ENCODE measurements at regions not wholly inside any gene's neighbourhood (a gene's known extent, or its start where the extent isn't known, plus 50 kb on each side); places are given as distances from the start of the nearest gene placed in this dataset.

DNA sequence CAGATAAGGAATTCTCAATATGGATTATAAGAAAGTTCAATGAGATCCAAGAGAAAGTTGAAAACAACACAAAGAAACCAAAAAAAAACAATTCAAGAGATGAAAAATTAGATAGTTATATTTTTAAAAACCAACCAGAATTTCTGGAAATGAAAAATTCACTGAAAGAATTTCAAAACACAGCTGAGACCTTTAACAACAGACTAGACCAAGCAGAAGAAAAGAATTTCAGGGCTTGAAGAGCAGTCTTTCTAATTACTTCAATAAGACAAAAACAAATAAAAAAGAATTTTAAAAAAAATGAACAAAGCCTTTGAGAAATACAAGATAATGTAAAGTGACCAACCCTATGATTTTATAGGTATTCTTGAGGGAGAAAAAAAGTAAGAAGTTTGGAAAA, 155.4 kb downstream of the ZMAT3 start:
- Histone ChIP-seq H3K27me3 (no peaks in the 10 kb centered on the region), H3K4me1 (ENCODE audit: control insufficient read depth in 1 of 2, insufficient read depth in 1 of 2, low read depth in 1 of 2, low read length in 1 of 2) (no peaks in the 10 kb centered on the region), H3K36me3 (no peaks in the 10 kb centered on the region), H3K9me3 (no peaks in the 10 kb centered on the region), H3K27ac (no peak overlapping the region), H3K4me3 (ENCODE audit: low read depth in 1 of 2, low read length in 1 of 2) (no peak overlapping the region)
- TF ChIP-seq, protein P1, sequence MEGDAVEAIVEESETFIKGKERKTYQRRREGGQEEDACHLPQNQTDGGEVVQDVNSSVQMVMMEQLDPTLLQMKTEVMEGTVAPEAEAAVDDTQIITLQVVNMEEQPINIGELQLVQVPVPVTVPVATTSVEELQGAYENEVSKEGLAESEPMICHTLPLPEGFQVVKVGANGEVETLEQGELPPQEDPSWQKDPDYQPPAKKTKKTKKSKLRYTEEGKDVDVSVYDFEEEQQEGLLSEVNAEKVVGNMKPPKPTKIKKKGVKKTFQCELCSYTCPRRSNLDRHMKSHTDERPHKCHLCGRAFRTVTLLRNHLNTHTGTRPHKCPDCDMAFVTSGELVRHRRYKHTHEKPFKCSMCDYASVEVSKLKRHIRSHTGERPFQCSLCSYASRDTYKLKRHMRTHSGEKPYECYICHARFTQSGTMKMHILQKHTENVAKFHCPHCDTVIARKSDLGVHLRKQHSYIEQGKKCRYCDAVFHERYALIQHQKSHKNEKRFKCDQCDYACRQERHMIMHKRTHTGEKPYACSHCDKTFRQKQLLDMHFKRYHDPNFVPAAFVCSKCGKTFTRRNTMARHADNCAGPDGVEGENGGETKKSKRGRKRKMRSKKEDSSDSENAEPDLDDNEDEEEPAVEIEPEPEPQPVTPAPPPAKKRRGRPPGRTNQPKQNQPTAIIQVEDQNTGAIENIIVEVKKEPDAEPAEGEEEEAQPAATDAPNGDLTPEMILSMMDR (IDR thresholded peaks at IDR 0.05), result no peak

DNA sequence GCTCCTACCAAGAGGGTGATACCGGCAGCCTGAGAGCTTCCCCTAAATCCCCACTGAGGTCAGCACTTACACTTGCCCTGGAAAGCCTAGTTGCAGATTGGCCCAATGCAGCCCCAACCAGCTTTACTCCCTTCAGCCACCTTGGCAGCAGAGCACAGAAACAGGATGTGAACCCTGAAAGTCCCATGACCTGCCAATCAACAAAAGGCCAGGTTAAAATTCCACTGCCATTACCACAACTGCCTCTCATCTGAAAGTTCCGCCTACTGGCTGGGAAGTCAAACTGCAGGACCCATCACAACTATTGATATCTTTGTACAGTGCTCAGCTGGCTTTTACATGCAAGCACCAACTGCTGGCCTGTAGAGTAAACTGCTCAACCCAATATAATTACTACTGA, 156.2 kb downstream of the ZMAT3 start:
- no peaks in the 10 kb centered on the region for H3K4me1 ChIP-seq (ENCODE audit: control insufficient read depth in 1 of 2, insufficient read depth in 1 of 2, low read depth in 1 of 2, low read length in 1 of 2)
- TF ChIP-seq, protein P1 (IDR thresholded peaks at IDR 0.05), result no peak
- no peak overlapping the region for H3K27ac ChIP-seq
- H3K9me3 ChIP-seq, result no peaks in the 10 kb centered on the region
- H3K27me3 ChIP-seq, result no peaks in the 10 kb centered on the region
- no peaks in the 10 kb centered on the region for H3K36me3 ChIP-seq
- no peak overlapping the region for H3K4me3 ChIP-seq (ENCODE audit: low read depth in 1 of 2, low read length in 1 of 2)

GRCh38 chr3:178907081-178907480, 164.5 kb downstream of the ZMAT3 start:
- Histone ChIP-seq H3K4me3 (ENCODE audit: low read depth in 1 of 2, low read length in 1 of 2) (no peak overlapping the region), H3K36me3 (no peaks in the 10 kb centered on the region), H3K27ac (no peak overlapping the region), H3K4me1 (ENCODE audit: control insufficient read depth in 1 of 2, insufficient read depth in 1 of 2, low read depth in 1 of 2, low read length in 1 of 2) (no peaks in the 10 kb centered on the region), H3K9me3 (no peaks in the 10 kb centered on the region), H3K27me3 (no peaks in the 10 kb centered on the region)
- TF ChIP-seq, protein P1 (IDR thresholded peaks at IDR 0.05), result no peak

GRCh38 chr3:178901204-178901603, 170.4 kb downstream of the ZMAT3 start:
- no peaks in the 10 kb centered on the region for H3K36me3 ChIP-seq
- no peaks in the 10 kb centered on the region for H3K27me3 ChIP-seq
- H3K27ac ChIP-seq, result no peak overlapping the region
- no peak overlapping the region for H3K4me3 ChIP-seq (ENCODE audit: low read depth in 1 of 2, low read length in 1 of 2)
- no peaks in the 10 kb centered on the region for H3K9me3 ChIP-seq
- TF ChIP-seq, protein P1 (IDR thresholded peaks at IDR 0.05), result no peak
- H3K4me1 ChIP-seq (ENCODE audit: control insufficient read depth in 1 of 2, insufficient read depth in 1 of 2, low read depth in 1 of 2, low read length in 1 of 2), result no peaks in the 10 kb centered on the region

- Histone ChIP-seq H3K27ac (no peak overlapping the region), H3K27me3 (no peaks in the 10 kb centered on the region), H3K9me3 (no peaks in the 10 kb centered on the region), H3K4me3 (ENCODE audit: low read depth in 1 of 2, low read length in 1 of 2) (no peak overlapping the region), H3K36me3 (no peaks in the 10 kb centered on the region), H3K4me1 (ENCODE audit: control insufficient read depth in 1 of 2, insufficient read depth in 1 of 2, low read depth in 1 of 2, low read length in 1 of 2) (no peaks in the 10 kb centered on the region)
- TF ChIP-seq, protein P1 (IDR thresholded peaks at IDR 0.05), result no peak
Observed at GRCh38 chr3:178900029-178900646, 171.5 kb downstream of the ZMAT3 start.
